ENCODE measurements at regions not wholly inside any gene's neighbourhood (a gene's known extent, or its start where the extent isn't known, plus 50 kb on each side); places are given as distances from the start of the nearest gene placed in this dataset.

- TF ChIP-seq, protein P1, sequence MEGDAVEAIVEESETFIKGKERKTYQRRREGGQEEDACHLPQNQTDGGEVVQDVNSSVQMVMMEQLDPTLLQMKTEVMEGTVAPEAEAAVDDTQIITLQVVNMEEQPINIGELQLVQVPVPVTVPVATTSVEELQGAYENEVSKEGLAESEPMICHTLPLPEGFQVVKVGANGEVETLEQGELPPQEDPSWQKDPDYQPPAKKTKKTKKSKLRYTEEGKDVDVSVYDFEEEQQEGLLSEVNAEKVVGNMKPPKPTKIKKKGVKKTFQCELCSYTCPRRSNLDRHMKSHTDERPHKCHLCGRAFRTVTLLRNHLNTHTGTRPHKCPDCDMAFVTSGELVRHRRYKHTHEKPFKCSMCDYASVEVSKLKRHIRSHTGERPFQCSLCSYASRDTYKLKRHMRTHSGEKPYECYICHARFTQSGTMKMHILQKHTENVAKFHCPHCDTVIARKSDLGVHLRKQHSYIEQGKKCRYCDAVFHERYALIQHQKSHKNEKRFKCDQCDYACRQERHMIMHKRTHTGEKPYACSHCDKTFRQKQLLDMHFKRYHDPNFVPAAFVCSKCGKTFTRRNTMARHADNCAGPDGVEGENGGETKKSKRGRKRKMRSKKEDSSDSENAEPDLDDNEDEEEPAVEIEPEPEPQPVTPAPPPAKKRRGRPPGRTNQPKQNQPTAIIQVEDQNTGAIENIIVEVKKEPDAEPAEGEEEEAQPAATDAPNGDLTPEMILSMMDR (IDR thresholded peaks at IDR 0.05): no peak
- no peak for TF ChIP-seq TEAD4 (IDR thresholded peaks at IDR 0.05; ENCODE audit: borderline replicate concordance, insufficient read depth)
- no peak for TF ChIP-seq TAF1 (IDR thresholded peaks at IDR 0.05; ENCODE audit: borderline replicate concordance, low read depth, low read length)
- TF ChIP-seq CHD2 (IDR thresholded peaks at IDR 0.05; ENCODE audit: low read length, partially characterized antibody): no peak
- TF ChIP-seq NRF1 (IDR thresholded peaks at IDR 0.05; ENCODE audit: low read depth, low read length): no peak
- no peak for TF ChIP-seq SMC3 (IDR thresholded peaks at IDR 0.05; ENCODE audit: low read depth, low read length)
These were observed 562.3 kb downstream of the MCTP2 start for GRCh38 chr15:94793641-94794040.
